ENCODE measurements at regions not wholly inside any gene's neighbourhood (a gene's known extent, or its start where the extent isn't known, plus 50 kb on each side); places are given as distances from the start of the nearest gene placed in this dataset.

DNA sequence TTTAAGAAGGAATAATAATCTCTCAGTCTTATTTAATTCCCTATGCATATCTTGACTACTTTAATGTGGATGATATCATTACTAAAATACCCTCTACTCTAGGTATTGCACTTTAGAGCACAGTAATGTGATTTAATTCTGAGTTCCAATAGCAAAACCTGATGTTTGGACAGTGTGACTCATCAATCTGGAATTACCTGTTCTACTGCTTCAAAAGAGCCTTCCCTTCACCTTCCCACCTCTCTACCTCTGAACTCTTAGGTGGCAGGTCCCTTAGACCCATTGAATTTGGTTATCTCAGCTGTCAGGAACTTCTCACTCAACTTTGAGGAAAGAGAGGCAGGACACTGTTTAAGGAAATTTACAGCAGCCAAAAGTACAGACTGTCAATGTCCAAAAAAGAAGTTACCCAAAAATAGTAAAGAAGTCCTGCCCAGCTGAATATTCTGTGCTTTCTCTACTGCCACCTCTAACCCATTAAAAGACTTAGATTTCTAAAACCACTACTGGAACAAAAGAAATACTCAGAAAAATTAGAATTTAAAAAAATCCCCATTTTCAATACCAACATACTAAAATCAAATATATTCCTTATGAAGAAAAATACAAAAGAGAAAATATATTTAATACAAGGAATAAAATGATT lies 123.1 kb upstream of the GPM6A start:
- TF ChIP-seq, protein P1, sequence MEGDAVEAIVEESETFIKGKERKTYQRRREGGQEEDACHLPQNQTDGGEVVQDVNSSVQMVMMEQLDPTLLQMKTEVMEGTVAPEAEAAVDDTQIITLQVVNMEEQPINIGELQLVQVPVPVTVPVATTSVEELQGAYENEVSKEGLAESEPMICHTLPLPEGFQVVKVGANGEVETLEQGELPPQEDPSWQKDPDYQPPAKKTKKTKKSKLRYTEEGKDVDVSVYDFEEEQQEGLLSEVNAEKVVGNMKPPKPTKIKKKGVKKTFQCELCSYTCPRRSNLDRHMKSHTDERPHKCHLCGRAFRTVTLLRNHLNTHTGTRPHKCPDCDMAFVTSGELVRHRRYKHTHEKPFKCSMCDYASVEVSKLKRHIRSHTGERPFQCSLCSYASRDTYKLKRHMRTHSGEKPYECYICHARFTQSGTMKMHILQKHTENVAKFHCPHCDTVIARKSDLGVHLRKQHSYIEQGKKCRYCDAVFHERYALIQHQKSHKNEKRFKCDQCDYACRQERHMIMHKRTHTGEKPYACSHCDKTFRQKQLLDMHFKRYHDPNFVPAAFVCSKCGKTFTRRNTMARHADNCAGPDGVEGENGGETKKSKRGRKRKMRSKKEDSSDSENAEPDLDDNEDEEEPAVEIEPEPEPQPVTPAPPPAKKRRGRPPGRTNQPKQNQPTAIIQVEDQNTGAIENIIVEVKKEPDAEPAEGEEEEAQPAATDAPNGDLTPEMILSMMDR (IDR thresholded peaks at IDR 0.05): no peak
- TF ChIP-seq, protein P2, sequence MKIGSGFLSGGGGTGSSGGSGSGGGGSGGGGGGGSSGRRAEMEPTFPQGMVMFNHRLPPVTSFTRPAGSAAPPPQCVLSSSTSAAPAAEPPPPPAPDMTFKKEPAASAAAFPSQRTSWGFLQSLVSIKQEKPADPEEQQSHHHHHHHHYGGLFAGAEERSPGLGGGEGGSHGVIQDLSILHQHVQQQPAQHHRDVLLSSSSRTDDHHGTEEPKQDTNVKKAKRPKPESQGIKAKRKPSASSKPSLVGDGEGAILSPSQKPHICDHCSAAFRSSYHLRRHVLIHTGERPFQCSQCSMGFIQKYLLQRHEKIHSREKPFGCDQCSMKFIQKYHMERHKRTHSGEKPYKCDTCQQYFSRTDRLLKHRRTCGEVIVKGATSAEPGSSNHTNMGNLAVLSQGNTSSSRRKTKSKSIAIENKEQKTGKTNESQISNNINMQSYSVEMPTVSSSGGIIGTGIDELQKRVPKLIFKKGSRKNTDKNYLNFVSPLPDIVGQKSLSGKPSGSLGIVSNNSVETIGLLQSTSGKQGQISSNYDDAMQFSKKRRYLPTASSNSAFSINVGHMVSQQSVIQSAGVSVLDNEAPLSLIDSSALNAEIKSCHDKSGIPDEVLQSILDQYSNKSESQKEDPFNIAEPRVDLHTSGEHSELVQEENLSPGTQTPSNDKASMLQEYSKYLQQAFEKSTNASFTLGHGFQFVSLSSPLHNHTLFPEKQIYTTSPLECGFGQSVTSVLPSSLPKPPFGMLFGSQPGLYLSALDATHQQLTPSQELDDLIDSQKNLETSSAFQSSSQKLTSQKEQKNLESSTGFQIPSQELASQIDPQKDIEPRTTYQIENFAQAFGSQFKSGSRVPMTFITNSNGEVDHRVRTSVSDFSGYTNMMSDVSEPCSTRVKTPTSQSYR (CRISPR knock-in tag; IDR thresholded peaks at IDR 0.05): no peak
- TF ChIP-seq, protein P3, sequence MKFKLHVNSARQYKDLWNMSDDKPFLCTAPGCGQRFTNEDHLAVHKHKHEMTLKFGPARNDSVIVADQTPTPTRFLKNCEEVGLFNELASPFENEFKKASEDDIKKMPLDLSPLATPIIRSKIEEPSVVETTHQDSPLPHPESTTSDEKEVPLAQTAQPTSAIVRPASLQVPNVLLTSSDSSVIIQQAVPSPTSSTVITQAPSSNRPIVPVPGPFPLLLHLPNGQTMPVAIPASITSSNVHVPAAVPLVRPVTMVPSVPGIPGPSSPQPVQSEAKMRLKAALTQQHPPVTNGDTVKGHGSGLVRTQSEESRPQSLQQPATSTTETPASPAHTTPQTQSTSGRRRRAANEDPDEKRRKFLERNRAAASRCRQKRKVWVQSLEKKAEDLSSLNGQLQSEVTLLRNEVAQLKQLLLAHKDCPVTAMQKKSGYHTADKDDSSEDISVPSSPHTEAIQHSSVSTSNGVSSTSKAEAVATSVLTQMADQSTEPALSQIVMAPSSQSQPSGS (CRISPR knock-in tag; IDR thresholded peaks at IDR 0.05; ENCODE audit: borderline replicate concordance, low read depth): no peak

All from WTC11 (cell line).